ENCODE measurements at regions not wholly inside any gene's neighbourhood (a gene's known extent, or its start where the extent isn't known, plus 50 kb on each side); places are given as distances from the start of the nearest gene placed in this dataset.
"Not testable (repeated sequence)": the region's sequence is repeated elsewhere in the genome, so short reads cannot be mapped to it uniquely, and the experiment has no call there.

DNA sequence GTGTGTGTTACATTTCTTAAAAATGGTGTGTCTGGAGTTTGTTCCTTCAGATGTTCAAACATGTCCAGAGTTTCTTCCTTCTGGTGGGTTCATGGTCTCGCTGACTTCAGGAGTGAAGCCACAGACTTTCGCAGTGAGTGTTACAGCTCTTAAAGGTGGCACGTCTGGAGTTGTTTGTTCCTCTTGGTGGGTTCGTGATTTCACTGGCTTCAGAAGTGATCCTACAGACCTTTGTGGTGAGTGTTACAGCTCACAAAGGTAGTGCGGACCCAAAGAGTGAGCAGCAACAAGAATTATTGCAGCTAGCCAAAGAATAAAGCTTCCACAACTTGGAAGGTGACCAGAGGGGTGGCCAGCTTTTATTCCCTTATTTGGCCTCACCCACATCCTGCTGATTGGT lies 183.7 kb downstream of the COPRS start:
- DNase-seq: not testable (repeated sequence)

DNA sequence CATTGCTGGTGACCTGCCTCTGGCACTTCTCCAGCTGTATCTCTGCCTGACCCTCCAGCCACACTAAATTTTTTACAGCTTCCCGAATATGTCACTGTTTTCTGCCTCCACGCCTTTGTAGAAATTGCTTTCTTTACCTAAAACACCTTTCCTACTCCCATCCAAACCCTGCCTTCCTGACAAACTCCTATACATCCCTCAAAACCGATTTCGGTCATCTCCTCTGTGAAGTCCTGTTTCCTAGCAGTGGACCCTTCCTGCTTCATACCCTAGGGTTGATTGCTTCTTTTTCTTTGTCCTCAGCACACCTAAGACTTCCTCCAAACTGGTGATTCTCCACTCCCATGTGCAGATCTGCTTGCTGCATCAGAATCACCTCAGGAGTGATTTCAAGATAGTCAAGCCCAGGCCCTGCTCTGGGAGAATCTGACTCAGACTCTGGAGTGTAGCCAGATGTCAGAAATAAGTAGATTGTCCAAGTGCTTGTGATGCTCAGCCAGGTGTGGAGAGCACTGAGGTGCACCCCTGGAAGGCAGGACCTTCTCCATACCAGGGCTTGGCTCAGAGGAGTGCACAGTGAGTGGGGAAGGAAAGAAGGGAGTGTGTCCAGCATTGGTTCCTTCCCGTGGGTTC lies 184.2 kb downstream of the COPRS start:
- DNase-seq: no peak

DNA sequence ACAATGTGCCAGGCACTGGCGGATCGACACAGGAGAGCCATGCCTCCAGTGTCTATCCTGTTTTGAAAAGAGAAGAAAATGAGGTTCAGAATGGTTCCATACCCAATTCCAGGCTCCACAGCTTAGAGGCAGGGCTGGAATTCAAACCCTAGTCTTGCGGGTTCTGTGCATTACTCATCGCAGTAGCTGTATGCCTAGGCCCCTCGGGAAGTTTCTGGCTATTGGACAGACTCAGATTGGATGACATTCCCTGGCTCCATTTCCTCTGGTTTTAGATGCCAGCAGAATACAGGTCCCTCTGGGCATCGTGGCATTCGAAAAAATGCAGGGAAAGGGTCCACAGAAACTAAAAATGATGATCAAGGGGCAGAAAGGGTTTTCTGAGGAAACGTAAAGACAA lies 184.7 kb downstream of the COPRS start:
- DNase-seq: no peak

DNA sequence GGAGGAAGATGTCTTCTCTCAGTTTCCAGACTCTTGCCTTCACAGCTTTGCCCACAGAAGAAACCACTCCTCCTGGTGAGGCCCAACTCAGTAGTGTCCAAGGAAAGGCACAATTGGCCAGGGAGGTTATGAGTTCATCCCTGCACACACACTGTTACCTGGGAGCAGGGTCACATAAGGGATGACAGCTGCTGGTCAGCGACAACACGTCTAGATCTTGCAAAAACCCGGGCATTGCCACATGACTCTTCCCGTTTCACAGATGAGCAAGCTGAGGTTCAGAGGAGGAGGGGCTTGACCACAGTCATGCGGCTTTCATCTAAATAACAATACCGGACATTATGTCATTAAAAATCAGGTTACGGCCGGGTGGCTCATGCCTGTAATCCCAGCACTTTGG lies 186.0 kb downstream of the COPRS start:
- DNase-seq: no peak

DNA sequence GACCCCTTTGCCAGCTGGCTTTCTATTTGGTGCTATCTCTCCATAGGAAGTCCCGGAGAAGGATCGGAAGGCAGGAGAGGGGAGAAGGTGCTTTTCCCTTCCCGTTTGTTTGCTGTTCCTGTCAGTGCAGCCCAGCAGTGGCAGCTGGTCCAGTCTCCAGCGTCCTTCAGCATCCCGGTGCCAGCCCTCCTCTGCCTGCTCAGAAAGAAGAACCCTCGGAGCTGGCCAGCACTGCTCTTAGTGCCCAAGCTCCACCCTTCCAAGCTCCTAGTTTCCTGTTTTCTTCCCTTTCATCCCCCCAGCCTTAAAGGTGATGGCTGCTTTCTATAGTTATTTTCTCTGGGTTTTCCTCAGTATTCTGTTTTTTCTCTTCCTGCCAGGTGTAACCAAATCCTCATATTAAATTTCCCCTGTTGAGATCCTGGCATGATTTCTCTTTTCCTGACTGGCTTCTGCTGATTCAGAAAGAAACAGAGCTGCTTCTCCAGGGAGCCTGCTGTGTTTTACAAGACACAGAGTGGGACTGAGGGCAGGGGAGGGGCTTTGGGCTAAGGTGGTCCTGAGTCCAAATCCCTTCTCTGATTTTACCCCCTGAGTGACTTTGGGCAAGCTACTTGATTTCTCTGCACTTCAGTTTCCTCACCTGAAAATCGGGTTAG lies 186.8 kb downstream of the COPRS start:
- DNase-seq: no peak

DNA sequence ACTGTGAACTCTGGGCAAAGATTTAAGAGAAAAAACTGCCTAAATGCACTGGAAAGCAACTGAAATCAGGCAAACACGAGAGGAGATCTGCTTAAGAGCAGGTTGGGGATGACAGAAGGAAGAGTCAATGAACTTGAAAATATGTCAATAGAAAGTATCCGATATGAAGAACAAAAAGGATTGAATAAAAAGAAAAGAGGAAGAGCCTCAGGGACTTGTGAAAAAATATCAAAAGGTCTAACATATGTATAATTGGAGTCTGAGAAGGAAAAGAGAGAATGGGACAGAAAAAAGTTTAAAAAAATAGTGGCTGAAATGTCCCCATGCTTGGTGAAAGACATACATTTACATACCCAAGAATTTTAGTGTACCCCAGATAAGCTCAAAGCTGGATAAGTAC lies 195.5 kb downstream of the COPRS start:
- no peak for DNase-seq

DNA sequence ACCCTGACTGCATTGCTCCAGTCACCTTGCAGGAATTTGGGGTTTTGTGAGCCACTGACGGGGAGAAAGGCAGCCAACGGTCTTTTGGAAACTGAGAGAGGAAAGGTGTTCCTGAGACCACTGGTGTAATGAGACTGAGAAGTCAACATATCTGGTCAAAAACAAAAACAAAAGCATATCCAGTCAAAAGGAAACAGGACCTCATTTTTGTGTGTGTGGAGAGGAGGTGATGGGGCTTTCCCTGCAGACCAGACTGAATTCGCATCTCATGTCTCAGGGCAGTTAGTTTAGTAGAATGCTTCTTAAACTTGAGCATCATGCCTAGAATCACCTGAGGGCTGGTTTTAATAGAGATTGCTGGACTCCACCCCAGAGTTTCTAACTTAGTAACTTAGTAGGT lies 198.4 kb downstream of the COPRS start:
- no peak for DNase-seq

DNA sequence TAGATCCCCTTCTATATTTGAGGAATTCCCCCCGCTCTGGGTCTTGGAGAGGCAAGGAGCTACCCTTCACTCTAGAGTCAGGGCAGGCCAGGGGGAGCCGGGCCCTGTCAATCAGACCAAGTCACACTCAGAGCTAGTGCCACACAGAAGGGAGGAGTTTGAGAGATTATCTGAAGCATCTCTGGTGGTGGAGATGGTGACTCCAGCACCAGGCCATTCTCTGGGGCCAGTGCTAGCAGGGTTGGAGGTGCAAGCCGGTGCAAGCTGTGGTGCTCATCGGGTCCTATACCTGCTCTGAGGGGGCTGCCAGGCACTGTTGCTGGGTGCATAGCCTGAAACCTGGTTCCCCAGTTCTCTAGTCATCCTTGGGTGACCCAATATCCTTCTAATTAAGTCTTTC lies 201.2 kb downstream of the COPRS start:
- no peak for DNase-seq

DNA sequence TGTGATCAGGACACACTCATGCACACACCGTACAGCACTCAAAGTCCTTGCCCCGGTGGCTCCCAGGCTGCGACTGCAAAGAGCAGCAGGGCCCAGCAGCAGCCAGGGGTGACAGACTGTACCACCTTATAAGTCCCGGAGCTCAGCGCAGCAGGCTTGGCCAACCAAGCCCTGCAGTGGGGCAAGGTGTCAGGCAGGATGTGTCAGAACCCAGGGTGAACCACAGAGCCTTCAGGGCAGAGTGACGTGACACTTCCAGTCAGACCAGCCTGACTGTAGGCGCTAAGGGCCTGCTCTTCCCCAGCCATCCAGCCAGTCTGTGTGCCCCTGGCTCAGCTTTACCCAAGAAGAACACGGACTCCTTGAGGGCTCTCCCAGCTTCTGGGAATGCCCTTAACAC lies 204.1 kb downstream of the COPRS start:
- DNase-seq: peak; percentile 38 to 54

DNA sequence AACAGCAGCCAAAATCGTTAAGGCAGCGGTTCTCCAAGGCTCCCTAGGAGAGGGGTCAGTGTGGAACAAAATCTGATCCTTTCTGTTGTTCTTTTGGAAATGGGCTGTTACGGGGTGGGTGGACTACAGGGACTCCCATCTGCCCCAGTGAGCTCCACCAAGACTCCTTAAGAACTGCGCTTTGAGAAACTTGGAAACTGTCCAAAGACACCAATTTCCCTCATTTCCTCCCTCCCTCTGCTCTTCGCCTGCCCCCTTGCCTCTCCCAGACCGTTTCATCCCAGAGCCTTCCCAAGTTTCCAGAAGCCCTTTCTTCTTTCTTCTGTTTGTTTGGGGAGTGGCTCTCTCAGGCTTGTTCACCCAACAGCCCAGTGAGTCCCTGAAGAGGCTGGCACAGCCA lies 205.4 kb downstream of the COPRS start:
- DNase-seq: no peak

DNA sequence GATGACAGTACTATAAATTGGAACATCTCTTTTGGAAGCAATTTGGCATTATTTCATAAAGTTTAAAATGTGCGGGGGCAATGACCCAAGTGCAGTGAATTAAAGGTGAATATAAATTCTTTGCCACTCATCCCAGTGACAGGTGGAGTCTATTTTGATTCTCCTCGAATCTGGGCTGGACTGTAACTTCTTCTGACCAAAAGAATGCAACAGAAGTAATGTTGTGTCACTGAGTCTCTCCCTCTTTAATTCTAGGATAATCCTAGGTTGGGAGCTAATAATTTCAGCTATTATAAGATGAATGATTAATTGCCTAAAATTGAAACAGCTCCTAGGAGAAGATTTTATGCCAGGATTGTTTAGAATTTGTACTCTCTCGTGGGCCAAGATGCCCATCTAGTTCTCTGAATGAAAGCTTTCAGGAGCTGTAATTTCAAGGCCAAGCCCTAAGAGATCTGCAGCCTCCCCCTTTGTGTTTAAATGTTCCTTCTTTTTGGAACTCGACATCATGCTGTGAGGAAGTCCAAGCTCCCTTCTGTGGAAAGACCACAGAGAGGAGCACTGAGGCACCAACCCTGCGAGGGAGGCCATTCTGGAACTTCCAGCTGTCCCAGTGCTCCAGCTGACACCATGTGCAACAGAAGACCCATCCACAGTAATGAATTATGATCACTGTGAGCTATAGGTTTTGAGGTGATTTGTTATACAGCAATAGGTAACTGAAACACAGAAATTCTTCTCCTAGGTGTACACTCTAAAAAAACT lies 208.1 kb downstream of the COPRS start:
- DNase-seq: no peak

DNA sequence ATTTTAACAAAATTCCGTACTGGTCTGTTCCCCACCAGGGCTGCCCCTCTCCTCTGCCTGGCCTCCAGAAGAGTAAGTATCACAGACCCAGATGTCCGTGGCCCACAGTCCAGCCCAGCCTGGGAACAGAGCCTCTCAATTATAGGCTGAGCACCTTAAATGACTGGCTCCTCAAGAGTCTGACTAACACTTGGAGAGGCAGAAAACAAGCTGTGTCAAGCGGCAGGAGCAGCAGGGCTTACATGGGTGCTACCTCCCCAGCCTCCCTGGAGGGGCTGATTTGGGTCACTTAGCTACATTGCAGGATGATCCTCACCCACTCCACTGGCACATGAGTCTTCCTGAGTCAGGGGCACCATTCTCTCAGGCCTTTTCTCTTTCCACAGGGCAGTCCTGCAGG lies 209.7 kb downstream of the COPRS start:
- DNase-seq: no peak

DNA sequence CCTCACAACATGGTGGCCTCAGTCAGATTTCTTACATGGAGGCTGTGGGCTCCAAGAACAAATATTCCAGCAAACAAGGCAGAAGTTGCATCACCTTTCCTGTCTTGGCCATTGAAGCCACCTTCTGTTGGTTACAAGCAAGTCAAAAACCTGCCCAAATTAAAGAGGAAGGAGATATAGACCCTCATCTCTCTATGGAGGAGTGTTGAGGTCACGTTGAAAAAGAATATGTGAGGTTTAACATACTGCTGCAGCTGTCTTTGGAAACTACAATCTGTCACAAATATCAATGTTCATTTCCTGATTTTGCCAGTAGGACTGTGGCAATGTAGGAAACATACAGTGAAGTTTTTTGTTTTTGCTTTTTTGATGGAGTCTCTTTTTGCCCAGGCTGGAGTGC lies 211.4 kb downstream of the COPRS start:
- DNase-seq: no peak

DNA sequence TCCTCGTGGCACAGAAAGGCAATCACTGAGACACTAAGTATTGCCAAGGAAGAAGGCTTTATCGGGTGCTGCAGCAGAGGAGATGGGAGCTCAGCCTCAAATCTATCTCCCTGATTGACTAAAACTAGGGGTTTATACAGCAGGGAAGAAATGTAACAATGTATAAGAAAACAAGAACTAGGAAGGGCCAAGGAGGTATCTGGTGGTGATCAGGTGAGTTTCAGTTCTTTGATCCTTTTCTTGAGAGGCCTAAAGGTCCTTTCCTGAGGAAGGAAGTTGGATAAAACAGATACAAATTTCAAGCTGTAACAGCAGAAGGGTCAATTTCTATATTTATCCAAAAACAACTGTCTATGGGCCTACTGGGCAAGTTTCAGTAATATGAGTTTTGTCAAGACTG lies 212.4 kb downstream of the COPRS start:
- no peak for DNase-seq

DNA sequence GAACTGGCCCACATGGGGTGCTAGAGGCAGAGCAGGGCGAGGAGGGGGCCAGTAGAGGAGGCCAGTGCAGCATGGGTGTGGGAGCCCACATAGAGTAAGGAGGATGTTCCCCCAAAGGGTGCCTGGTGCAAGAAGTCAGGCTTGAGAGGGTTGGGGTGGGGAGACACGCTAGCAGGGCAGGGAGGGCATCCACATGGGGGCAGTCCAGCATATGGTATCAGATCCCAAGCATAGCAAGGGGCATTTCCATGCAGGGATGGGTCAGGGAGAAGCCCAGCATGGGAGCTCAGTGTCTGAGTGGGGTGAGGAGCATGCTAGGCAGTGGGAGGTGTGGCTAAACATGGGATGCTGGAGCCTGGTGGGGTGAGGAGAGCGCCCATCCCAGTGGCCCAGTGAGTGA lies 213.7 kb downstream of the COPRS start:
- DNase-seq: no peak

DNA sequence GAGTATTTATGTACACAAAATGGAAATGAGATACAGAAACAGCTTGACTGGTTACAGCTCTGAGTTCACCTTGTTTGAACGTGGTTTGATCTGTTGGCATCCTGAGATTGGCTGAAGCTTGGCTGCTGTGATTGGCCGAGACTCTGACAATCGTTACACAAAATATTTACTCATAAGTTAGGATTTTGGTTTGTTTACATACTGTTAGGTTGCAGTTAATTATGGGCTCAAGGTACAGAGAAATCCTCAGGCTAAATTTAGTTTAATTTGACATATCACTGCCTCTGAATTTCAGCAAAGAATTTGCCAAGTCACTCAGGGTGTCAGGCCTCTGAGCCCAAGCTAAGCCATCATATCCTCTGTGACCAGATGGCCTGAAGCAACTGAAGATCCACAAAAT lies 227.3 kb downstream of the COPRS start:
- DNase-seq: no peak

DNA sequence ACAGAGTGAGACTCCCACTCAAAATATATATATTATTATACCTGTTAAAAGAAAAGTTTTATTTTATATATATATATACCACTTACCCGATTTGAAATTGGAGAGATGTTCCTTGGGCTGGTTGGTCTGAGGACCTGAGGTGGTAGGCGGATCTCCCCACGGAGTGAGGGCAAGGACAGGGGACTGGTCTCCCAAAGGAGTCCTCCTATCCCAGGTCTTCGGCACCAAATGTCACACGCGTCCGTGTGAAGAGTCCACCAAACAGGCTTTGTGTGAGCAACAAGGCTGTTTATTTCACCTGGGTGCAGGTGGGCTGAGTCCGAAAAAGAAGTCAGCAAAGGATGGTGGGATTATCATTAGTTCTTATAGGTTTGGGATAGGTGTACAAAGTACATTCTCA lies 228.2 kb downstream of the COPRS start:
- not testable (repeated sequence) for DNase-seq

DNA sequence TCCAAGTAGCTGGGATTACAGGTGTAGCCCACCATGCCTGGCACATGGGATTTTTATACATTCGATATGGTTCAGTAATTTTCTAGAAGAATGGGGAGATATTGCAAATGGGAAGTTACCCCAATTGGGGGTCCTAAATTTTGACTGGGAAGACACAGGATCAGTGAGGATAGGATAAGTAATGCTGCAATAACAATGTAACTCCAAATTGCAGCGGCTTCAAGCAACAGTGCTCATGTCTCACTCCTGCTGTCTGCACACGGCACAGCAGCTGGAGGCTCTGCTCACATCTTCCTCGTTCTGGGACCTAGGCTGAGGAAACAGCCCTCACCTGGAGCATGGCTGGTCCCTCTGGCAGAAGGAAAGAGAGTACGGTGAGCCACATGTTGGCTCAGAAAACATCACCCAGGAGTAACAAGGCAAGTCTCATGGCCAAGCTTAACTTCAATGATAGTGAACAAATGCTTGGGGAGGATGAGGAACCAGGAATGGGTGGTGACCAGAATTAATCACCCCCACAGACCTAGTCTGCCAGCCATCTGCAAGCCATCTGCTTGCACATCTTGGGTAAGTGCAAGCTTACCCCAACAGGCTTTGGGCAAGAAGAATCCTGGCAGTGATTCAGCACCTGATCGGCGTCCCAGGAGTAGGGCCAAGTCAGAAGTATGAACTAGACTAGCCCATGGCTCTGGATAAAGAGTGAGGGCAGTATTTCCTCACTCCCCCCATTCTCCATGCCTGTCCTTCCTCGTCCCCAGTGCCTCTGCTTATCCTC lies 229.2 kb downstream of the COPRS start:
- DNase-seq: no peak

DNA sequence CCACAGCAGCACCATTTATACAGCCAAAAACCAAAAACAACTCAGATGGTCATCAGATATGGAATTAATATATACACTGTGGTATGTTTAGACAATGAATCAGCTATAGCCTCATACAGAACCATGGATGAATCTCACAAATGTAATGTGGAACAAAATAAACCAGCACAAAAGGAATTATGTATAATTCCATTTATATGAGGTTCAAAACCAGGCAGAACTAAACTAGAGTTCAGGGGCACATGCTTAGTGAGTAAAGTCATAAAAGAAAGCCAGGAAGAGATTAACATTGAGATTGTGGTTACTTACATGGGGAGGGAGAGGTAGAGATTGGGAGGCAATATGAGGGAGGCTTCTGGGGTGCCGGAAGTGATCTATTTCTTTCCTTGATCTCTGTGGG lies 231.1 kb downstream of the COPRS start:
- DNase-seq: no peak

DNA sequence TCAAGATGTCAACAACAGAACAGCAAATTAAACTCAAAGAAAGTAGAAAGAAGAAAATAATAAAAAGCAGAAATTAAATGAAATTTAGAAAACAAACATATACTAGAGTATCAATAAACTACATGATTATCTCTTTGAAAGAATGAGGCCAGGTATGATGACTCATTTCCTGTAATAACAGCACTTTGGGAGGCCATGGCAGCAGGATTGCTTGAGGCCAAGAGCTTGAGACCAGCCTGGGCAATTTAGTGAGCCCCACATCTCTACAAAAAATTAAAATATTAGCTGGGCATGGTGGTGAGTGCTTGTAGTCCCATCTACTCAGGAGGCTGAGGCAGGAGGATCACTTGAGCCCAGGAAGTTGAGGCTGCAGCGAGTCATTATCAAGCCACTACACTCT lies 232.5 kb downstream of the RAB11FIP4 start:
- no peak for DNase-seq

DNA sequence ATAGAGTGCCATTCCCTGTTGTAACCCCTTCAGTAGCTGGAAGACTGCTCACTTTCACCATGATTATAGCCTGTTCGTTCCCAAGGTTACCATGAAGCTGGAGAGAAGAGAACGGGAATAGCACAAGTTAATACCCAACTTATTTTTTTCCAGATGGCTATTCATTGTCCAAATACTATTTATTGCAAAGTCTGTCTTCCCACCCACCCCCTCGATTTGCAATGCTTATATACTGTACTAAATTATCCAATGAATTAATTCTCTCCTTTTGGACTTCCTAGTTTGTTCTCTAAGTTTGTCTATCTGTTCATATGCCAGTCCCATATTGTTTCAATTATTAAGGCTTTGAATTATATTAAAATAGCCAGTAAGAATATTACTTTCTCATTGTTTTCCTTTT lies 231.0 kb downstream of the RAB11FIP4 start:
- no peak for DNase-seq

DNA sequence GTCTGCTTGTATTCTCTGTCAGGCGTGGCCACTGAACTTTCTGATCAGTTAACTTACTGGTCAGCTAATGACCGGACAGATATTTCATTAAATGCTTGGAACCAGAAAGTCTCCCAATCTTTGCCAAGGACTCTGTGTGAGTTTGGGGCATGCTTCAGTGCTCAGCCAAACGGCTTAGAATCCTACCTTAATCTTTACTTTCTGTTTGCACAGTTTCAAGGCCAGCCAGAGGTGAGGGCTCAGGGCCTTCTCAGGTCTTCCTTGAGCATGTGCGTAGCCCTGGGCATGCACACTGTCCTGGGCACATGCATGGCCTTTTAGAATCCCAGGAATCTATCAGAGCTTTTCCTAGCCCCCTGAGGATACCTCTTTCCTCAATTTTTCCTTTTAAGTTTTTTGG lies 230.1 kb downstream of the RAB11FIP4 start:
- DNase-seq: no peak

DNA sequence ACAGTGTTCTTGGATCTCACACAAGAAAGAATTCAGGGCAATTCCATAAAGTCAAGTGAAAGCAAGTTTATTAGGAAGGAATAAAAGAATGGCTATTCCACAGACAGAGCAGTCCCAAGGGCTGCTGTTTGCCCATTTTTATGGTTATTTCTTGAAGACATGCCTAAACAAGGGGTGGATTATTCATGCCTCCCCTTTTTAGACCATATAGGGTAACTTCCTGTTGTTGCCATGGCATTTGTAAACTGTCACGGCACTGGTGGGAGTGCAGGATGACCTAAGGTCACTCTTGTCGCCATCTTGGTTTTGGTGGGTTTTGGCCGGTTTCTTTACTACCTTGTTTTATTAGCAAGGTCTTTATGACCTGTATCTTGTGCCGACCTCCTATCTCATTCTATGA lies 219.6 kb downstream of the RAB11FIP4 start:
- DNase-seq: not testable (repeated sequence)

All from CD4-positive, alpha-beta T cell treated with Interleukin-1 beta for 1 hour (primary cell).